ENCODE measurements at regions not wholly inside any gene's neighbourhood (a gene's known extent, or its start where the extent isn't known, plus 50 kb on each side); places are given as distances from the start of the nearest gene placed in this dataset.

DNA sequence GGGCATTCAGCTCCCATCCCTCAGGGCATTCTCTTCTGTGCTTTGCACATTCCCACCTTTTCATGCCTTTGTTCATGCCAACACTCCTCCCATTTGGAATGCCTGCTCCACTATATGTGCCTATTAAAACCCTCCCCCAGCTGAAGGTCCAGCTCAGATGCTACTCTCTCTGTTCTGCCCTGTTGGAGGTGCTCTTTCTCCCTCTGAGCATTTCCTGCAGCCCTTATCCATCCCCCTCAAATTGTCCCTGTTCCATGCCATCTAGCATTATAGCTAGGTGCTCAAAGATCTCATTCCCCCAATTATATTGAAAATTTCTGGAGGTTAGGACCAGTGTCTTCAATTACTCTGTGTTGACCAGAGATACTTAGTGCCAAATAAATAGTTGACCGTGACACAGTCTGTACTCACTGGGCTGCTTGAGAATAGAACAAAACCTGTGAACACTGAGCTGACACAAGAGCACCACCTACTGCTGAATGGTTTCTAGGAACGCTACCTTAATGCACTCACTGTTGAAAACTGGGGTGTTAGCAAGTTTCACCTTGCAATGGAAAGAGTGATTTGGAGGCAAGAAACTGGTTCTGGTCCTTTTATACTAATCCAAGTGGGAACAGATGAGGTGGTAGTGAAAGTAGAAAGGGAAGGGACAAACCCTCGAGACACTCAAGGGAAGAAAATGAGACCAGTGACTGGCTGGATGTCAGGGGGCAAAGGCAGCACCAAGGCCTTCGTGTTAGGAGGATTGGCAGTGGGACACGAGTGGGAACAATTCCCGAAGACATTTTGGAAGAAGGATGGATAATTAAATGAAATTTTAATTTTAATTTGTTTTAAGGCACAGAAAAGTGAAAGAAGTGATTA is 289.8 kb upstream of the ROPN1 start:
- Histone ChIP-seq H3K27ac (ENCODE audit: low read depth, low read length, poor library complexity, severe bottlenecking) (no peak overlapping the region), H3K4me2 (ENCODE audit: low read length) (no peak overlapping the region), H2AFZ (ENCODE audit: low read length) (no peak overlapping the region), H3K9me3 (ENCODE audit: low read length) (no peaks in the 10 kb centered on the region), H3F3A (ENCODE audit: insufficient read depth, low read length) (no peaks in the 10 kb centered on the region), H3K27me3 (ENCODE audit: insufficient read depth, low read length) (no peaks in the 10 kb centered on the region), H3K9me2 (ENCODE audit: low read depth, low read length) (no peaks in the 10 kb centered on the region), H3K4me1 (ENCODE audit: insufficient read depth, low read length, severe bottlenecking) (no peaks in the 10 kb centered on the region), H3K9ac (ENCODE audit: low read length) (no peak overlapping the region), H3K4me3 (ENCODE audit: low read depth, low read length, poor library complexity, severe bottlenecking) (no peak overlapping the region), H4K20me1 (ENCODE audit: insufficient read depth, low read length) (no peaks in the 10 kb centered on the region), H3K79me2 (ENCODE audit: insufficient read depth, low read length) (no peaks in the 10 kb centered on the region), H3K36me3 (ENCODE audit: insufficient read depth, low read length) (no peaks in the 10 kb centered on the region)
- TF ChIP-seq CTCF (IDR thresholded peaks at IDR 0.05; ENCODE audit: low read length) = peak; percentile 37; the same call in 1 of the 2 replicates
- no peak for TF ChIP-seq EZH2 (IDR thresholded peaks at IDR 0.05; ENCODE audit: borderline replicate concordance, low read length)

DNA sequence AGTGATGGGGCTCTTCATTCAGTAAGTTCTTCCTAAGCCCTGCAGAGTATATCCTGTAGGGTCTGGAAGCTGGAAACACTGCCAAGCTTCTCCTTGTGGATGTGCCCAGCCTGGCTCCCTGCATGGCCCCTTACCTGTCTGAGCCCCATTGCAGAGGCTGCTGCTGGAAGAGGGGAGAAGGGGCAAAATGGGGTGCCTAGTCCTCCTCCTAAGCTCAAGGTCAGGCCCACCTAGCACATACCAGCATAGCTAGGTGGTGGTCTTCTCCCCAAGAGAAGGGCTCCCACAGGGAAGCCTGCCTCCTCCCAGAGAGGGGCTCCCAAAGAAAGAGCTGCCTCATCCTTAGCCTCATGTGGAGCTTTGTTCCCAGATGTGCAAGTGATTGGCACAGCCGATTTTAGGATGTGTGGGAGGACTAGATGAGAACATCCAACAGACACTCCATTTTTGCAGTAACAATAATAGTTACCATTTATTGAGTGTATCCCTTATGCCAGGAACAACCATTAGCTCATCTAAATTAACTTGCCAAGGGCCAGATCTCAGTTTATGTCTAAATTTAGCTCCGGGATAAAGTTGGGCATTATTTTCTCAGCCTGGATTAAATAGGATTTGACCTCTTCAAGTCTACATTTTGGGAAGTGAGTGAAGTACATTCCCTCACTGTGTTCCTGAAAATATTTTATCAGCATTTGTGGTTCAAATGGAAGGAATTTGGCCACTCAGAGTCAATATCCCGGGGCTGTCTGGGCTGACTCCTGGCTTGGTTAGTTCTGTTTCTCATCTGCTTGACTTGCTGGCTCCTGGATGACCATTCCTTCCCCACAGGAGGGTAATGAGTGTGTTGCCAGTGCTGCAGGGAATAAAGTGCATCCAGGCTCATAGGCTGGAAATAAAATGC is 291.1 kb upstream of the ROPN1 start:
- no peaks in the 10 kb centered on the region for H4K20me1 ChIP-seq (ENCODE audit: insufficient read depth, low read length)
- TF ChIP-seq CTCF (IDR thresholded peaks at IDR 0.05; ENCODE audit: low read length) (no peak), EZH2 (IDR thresholded peaks at IDR 0.05; ENCODE audit: borderline replicate concordance, low read length) (no peak)

DNA sequence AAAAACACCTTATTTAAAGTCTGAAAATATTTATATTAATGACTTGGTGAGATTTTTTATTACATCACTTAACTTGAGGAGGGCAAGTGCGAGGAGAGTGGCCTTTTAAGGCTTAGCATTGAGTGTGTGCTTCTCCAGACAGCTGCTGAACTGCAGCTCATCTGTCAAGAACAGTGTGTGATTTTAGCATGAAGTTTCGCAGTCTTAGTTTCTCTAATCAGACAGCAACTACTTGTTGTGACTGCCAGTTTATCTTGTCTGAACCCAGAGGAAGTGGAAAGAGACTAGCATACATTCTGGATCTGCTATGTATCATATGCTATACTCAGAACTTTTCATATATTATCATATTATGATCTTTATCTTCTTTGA is 291.7 kb upstream of the ROPN1 start:
- Histone ChIP-seq H3K4me1 (ENCODE audit: insufficient read depth, low read length, severe bottlenecking) (no peaks in the 10 kb centered on the region), H3K9me2 (ENCODE audit: low read depth, low read length) (no peaks in the 10 kb centered on the region), H3K36me3 (ENCODE audit: insufficient read depth, low read length) (no peaks in the 10 kb centered on the region), H4K20me1 (ENCODE audit: insufficient read depth, low read length) (no peaks in the 10 kb centered on the region), H3K4me3 (ENCODE audit: low read depth, low read length, poor library complexity, severe bottlenecking) (no peak overlapping the region), H3K27me3 (ENCODE audit: insufficient read depth, low read length) (no peaks in the 10 kb centered on the region), H3K9me3 (ENCODE audit: low read length) (no peaks in the 10 kb centered on the region), H3K27ac (ENCODE audit: low read depth, low read length, poor library complexity, severe bottlenecking) (no peak overlapping the region), H3K79me2 (ENCODE audit: insufficient read depth, low read length) (no peaks in the 10 kb centered on the region), H3F3A (ENCODE audit: insufficient read depth, low read length) (no peaks in the 10 kb centered on the region), H2AFZ (ENCODE audit: low read length) (no peak overlapping the region), H3K4me2 (ENCODE audit: low read length) (no peak overlapping the region), H3K9ac (ENCODE audit: low read length) (no peak overlapping the region)
- TF ChIP-seq EZH2 (IDR thresholded peaks at IDR 0.05; ENCODE audit: borderline replicate concordance, low read length) (no peak), CTCF (IDR thresholded peaks at IDR 0.05; ENCODE audit: low read length) (no peak)

More for the DNA sequence above, 291.1 kb upstream of the ROPN1 start:
- Histone ChIP-seq H3K9me2 (ENCODE audit: low read depth, low read length) (no peaks in the 10 kb centered on the region), H3K79me2 (ENCODE audit: insufficient read depth, low read length) (no peaks in the 10 kb centered on the region), H3F3A (ENCODE audit: insufficient read depth, low read length) (no peaks in the 10 kb centered on the region), H3K9me3 (ENCODE audit: low read length) (no peaks in the 10 kb centered on the region), H3K36me3 (ENCODE audit: insufficient read depth, low read length) (no peaks in the 10 kb centered on the region), H3K4me2 (ENCODE audit: low read length) (no peak overlapping the region), H3K4me1 (ENCODE audit: insufficient read depth, low read length, severe bottlenecking) (no peaks in the 10 kb centered on the region), H2AFZ (ENCODE audit: low read length) (no peak overlapping the region), H3K4me3 (ENCODE audit: low read depth, low read length, poor library complexity, severe bottlenecking) (no peak overlapping the region), H3K27ac (ENCODE audit: low read depth, low read length, poor library complexity, severe bottlenecking) (no peak overlapping the region), H3K9ac (ENCODE audit: low read length) (no peak overlapping the region), H3K27me3 (ENCODE audit: insufficient read depth, low read length) (no peaks in the 10 kb centered on the region)
